Ascending aorta (tissue), 2 donors: ENCODE measurements at regions not wholly inside any gene's neighbourhood (a gene's known extent, or its start where the extent isn't known, plus 50 kb on each side); places are given as distances from the start of the nearest gene placed in this dataset.
"Not testable (repeated sequence)": the region's sequence is repeated elsewhere in the genome, so short reads cannot be mapped to it uniquely, and the experiment has no call there.

ENCODE experiments used
- DNase-seq, 2 donors: peaks; one replicate each; pipeline ENCODE4 v3.0.0-alpha.2; 2019; ENCODE audit warnings: low spot score in 2 of 2
- H3K27ac ChIP-seq, 2 donors: fragments of 200-600 bp; sonication (generic); one replicate each; pipeline ENCODE4 v1.5.1; 2016 to 2017; ENCODE audit warnings: mild to moderate bottlenecking in 1 of 2
- H3K27me3 ChIP-seq: fragments of 200-600 bp; sonication (generic); one replicate; pipeline ENCODE4 v1.5.1; 2017
- H3K36me3 ChIP-seq, 2 donors: fragments of 200-600 bp; sonication (generic); one replicate each; pipeline ENCODE4 v1.5.1; 2016
- H3K4me1 ChIP-seq, 2 donors: fragments of 200-600 bp; sonication (generic); one replicate each; pipeline ENCODE4 v1.5.1; 2016 to 2017; ENCODE audit warnings: mild to moderate bottlenecking in 1 of 2
- H3K4me3 ChIP-seq, 2 donors: fragments of 200-600 bp; sonication (generic); one replicate each; pipeline ENCODE4 v1.5.1; 2016 to 2017; ENCODE audit warnings: mild to moderate bottlenecking in 1 of 2
- H3K9me3 ChIP-seq, 2 donors: fragments of 200-600 bp; sonication (generic); one replicate each; pipeline ENCODE4 v1.5.1; 2016
- CTCF ChIP-seq, 3 experiments: fragments of 200-600 bp in 2 of 3; fragments of 450-650 bp in 1 of 3; sonication (generic) in 2 of 3; IDR thresholded peaks; one replicate each; pipeline ENCODE4 v1.5.1; 2016 to 2019; ENCODE audit warnings: antibody characterized with exemption in 3 of 3, mild to moderate bottlenecking in 1 of 3, moderate library complexity in 1 of 3
- intact Hi-C: fragments of 100-400 bp; cut with DNase I; formaldehyde crosslinking; loops from one replicate; pipeline ENCODE4 v1.15.1; 2023

- no peak for TF ChIP-seq CTCF (IDR thresholded peaks at IDR 0.05)
- Histone ChIP-seq H3K36me3 (no peaks in the 10 kb centered on the region), H3K4me3 (no peak overlapping the region), H3K27ac (no peak overlapping the region), H3K27me3 (no peaks in the 10 kb centered on the region), H3K9me3 (no peaks in the 10 kb centered on the region), H3K4me1 (no peaks in the 10 kb centered on the region)
- peak in 1 of 2 donors; percentile 37 for DNase-seq
- intact Hi-C loops, result no loop called here
These were observed 102.1 kb upstream of the GPR6 start for GRCh38 chr6:109875973-109876372.

GRCh38 chr6:109877028-109878004 lies 100.8 kb upstream of the GPR6 start:
- Histone ChIP-seq H3K27ac (no peak overlapping the region), H3K27me3 (no peaks in the 10 kb centered on the region), H3K4me1 (no peaks in the 10 kb centered on the region), H3K36me3 (no peaks in the 10 kb centered on the region), H3K9me3 (no peaks in the 10 kb centered on the region), H3K4me3 (no peak overlapping the region)
- intact Hi-C loops, result no loop called here
- DNase-seq, result peak in 1 of 2 donors; percentile 27
- TF ChIP-seq CTCF (IDR thresholded peaks at IDR 0.05), result no peak

GRCh38 chr6:109878005-109878690 lies 100.0 kb upstream of the GPR6 start:
- H3K9me3 ChIP-seq, H3K27ac ChIP-seq, DNase-seq, H3K27me3 ChIP-seq, H3K4me1 ChIP-seq, H3K4me3 ChIP-seq, H3K36me3 ChIP-seq, intact Hi-C loops: not testable (repeated sequence)

- H3K4me1 ChIP-seq, H3K9me3 ChIP-seq, H3K4me3 ChIP-seq, intact Hi-C loops, H3K27me3 ChIP-seq, DNase-seq, H3K36me3 ChIP-seq, H3K27ac ChIP-seq: not testable (repeated sequence)
These were observed 99.0 kb upstream of the GPR6 start for GRCh38 chr6:109879081-109879480.

- intact Hi-C loops, result no loop called here
- peak in 1 of 2 donors; percentile 22 for DNase-seq
- H3K27ac ChIP-seq, result no peak overlapping the region
- no peaks in the 10 kb centered on the region for H3K9me3 ChIP-seq
- no peaks in the 10 kb centered on the region for H3K4me1 ChIP-seq
- no peak for TF ChIP-seq CTCF (IDR thresholded peaks at IDR 0.05)
- H3K4me3 ChIP-seq, result no peak overlapping the region
- H3K27me3 ChIP-seq, result no peaks in the 10 kb centered on the region
- no peaks in the 10 kb centered on the region for H3K36me3 ChIP-seq
These were observed 98.6 kb upstream of the GPR6 start for GRCh38 chr6:109879521-109879920.

- H3K27me3 ChIP-seq, intact Hi-C loops, H3K9me3 ChIP-seq, H3K4me3 ChIP-seq, H3K36me3 ChIP-seq, H3K27ac ChIP-seq, H3K4me1 ChIP-seq: not testable (repeated sequence)
- DNase-seq, result peak in 1 of 2 donors; percentile 51
These were observed 97.0 kb upstream of the GPR6 start for GRCh38 chr6:109881069-109881468.

GRCh38 chr6:109881953-109882490 lies 96.1 kb upstream of the GPR6 start:
- DNase-seq, H3K36me3 ChIP-seq, intact Hi-C loops: not testable (repeated sequence)

More at GRCh38 chr6:109881953-109882490, 96.1 kb upstream of the GPR6 start:
- not testable (repeated sequence) for H3K27ac ChIP-seq, H3K4me1 ChIP-seq, H3K4me3 ChIP-seq, H3K27me3 ChIP-seq, H3K9me3 ChIP-seq
